ENCODE measurements at regions not wholly inside any gene's neighbourhood (a gene's known extent, or its start where the extent isn't known, plus 50 kb on each side); places are given as distances from the start of the nearest gene placed in this dataset.

DNA sequence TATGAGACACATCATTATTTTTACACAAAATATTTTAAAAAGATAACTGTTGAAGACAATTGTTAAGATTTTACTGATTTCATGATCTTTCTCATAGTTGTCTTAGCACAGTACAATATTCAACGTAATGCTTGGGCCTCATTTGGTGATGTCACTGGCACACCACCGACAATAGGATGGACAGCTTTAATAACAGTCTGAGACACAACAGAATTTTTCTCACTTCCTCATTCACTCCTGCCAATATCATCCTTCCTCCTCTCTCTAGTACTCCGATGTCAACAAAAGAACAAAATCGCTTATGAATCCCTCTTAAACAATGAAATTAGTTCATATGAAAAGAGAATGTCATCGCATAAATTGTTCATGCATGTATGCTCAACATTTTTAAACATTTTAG is 461.9 kb upstream of the CDH7 start:
- TF ChIP-seq, protein P1, sequence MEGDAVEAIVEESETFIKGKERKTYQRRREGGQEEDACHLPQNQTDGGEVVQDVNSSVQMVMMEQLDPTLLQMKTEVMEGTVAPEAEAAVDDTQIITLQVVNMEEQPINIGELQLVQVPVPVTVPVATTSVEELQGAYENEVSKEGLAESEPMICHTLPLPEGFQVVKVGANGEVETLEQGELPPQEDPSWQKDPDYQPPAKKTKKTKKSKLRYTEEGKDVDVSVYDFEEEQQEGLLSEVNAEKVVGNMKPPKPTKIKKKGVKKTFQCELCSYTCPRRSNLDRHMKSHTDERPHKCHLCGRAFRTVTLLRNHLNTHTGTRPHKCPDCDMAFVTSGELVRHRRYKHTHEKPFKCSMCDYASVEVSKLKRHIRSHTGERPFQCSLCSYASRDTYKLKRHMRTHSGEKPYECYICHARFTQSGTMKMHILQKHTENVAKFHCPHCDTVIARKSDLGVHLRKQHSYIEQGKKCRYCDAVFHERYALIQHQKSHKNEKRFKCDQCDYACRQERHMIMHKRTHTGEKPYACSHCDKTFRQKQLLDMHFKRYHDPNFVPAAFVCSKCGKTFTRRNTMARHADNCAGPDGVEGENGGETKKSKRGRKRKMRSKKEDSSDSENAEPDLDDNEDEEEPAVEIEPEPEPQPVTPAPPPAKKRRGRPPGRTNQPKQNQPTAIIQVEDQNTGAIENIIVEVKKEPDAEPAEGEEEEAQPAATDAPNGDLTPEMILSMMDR (IDR thresholded peaks at IDR 0.05; ENCODE audit: poor library complexity), result no peak
- no peak for TF ChIP-seq EZH2 (IDR thresholded peaks at IDR 0.05; ENCODE audit: borderline replicate concordance)

Data from hepatocyte (in vitro differentiated cells).